ENCODE measurements at regions not wholly inside any gene's neighbourhood (a gene's known extent, or its start where the extent isn't known, plus 50 kb on each side); places are given as distances from the start of the nearest gene placed in this dataset.
"Not testable (repeated sequence)": the region's sequence is repeated elsewhere in the genome, so short reads cannot be mapped to it uniquely, and the experiment has no call there.

GRCh38 chr2:193843675-193844074, 1648.9 kb upstream of the TMEFF2 start:
- DNase-seq (ENCODE audit: low spot score): no peak

GRCh38 chr2:193841384-193842150, 1646.8 kb upstream of the TMEFF2 start:
- DNase-seq (ENCODE audit: low spot score): no peak

- no peak for DNase-seq (ENCODE audit: low spot score)
These were observed 1642.5 kb upstream of the TMEFF2 start for GRCh38 chr2:193837111-193837738.

GRCh38 chr2:193836424-193837006, 1641.8 kb upstream of the TMEFF2 start:
- not testable (repeated sequence) for DNase-seq (ENCODE audit: low spot score)

- not testable (repeated sequence) for DNase-seq (ENCODE audit: low spot score)
These were observed 1639.2 kb upstream of the TMEFF2 start for GRCh38 chr2:193833895-193834294.

- DNase-seq (ENCODE audit: low spot score): no peak
These were observed 1629.7 kb upstream of the TMEFF2 start for GRCh38 chr2:193824474-193824873.

- DNase-seq (ENCODE audit: low spot score): no peak
These were observed 1624.2 kb upstream of the TMEFF2 start for GRCh38 chr2:193818801-193819499.

- no peak for DNase-seq (ENCODE audit: low spot score)
These were observed 1621.3 kb upstream of the TMEFF2 start for GRCh38 chr2:193816008-193816407.

GRCh38 chr2:193810533-193810932, 1615.8 kb upstream of the TMEFF2 start:
- no peak for DNase-seq (ENCODE audit: low spot score)

- DNase-seq (ENCODE audit: low spot score): no peak
These were observed 1614.1 kb upstream of the TMEFF2 start for GRCh38 chr2:193808877-193809276.

GRCh38 chr2:193806088-193806774, 1611.5 kb upstream of the TMEFF2 start:
- DNase-seq (ENCODE audit: low spot score): no peak

GRCh38 chr2:193796847-193797246, 1602.1 kb upstream of the TMEFF2 start:
- DNase-seq (ENCODE audit: low spot score): no peak

- DNase-seq (ENCODE audit: low spot score): no peak
These were observed 1599.2 kb upstream of the TMEFF2 start for GRCh38 chr2:193793914-193794313.

GRCh38 chr2:193783681-193784080, 1588.9 kb upstream of the TMEFF2 start:
- no peak for DNase-seq (ENCODE audit: low spot score)

GRCh38 chr2:193778293-193778692, 1583.6 kb upstream of the TMEFF2 start:
- DNase-seq (ENCODE audit: low spot score): no peak

- DNase-seq (ENCODE audit: low spot score): no peak
These were observed 1582.3 kb upstream of the TMEFF2 start for GRCh38 chr2:193776988-193777387.

GRCh38 chr2:193774166-193774565, 1579.4 kb upstream of the TMEFF2 start:
- DNase-seq (ENCODE audit: low spot score): no peak

- DNase-seq (ENCODE audit: low spot score): no peak
These were observed 1556.6 kb upstream of the TMEFF2 start for GRCh38 chr2:193751299-193751698.

GRCh38 chr2:193749485-193749884, 1554.8 kb upstream of the TMEFF2 start:
- DNase-seq (ENCODE audit: low spot score): no peak

- no peak for DNase-seq (ENCODE audit: low spot score)
These were observed 1548.4 kb upstream of the TMEFF2 start for GRCh38 chr2:193743089-193743488.

GRCh38 chr2:193738892-193739291, 1544.2 kb upstream of the TMEFF2 start:
- DNase-seq (ENCODE audit: low spot score): no peak

- no peak for DNase-seq (ENCODE audit: low spot score)
These were observed 1518.2 kb upstream of the TMEFF2 start for GRCh38 chr2:193712912-193713311.

All from SW480 (cell line).